NCI-H226 (cell line): ENCODE measurements at regions not wholly inside any gene's neighbourhood (a gene's known extent, or its start where the extent isn't known, plus 50 kb on each side); places are given as distances from the start of the nearest gene placed in this dataset.

Experiments used
- DNase-seq: peaks from one replicate; pipeline ENCODE4 v3.0.0-alpha.2; 2015

GRCh38 chr10:43012578-43012977 is 64.3 kb upstream of the RET start:
- no peak for DNase-seq

- no peak for DNase-seq
Observed at GRCh38 chr10:43013065-43013464, 63.8 kb upstream of the RET start.

DNA sequence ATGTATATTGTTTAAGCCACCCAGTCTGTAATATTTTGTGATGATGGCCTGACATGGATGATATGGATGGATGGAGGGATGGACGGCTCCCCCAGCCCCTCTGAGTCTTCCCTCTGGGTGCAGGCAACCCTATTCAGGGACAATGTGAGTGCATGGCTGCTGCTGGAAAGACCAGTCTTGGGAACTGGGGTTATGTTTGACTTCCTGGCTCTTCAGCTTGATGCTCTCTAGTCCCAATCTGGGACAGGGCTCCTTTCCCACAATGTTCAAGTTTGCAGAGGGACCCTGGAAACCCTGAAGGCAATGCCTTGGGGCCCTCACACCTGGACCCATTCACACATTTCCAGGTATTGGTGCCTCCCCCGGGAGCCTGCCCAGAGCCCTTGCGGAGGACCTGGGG is 52.3 kb upstream of the RET start:
- no peak for DNase-seq

DNA sequence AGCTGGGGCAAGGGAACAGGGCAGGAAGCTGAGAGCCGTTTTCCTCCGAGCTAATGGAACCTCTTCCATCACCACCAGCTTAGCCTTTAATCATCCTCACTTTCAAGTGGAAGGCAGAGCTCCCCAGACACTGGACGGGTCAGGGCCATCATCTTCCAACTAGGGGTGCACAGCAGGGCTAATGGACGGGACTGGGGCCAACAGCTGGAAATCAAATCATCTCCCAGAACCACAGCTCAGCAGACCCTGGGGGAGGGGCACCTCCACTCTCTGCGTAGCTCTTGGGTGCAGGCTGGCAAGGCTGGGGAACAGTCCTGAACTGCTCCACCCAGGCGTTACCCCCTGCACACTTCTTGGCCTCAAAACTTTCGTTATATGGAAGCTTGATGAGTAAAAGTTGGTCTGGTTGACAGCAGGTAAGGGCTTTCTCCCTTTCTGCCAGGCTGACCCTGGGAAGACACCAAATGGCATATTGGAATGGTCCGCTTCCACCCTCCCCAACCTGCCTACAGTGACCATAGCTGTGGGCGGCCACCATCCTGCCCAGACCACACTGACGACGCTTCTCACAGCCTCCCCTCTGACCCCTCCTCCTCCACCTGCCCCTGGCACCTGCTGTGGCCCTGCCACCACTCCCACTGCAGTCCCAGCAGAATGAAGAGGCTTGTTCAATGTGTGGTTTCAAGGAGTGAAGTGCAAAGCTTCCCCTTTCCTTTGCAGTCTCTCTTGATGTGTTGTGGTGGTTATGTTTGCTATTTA is 51.7 kb upstream of the RET start:
- DNase-seq: no peak

- DNase-seq: no peak
Observed at GRCh38 chr10:43026039-43026973, 50.6 kb upstream of the RET start.
